Astrocyte of the cerebellum (primary cell): ENCODE measurements at regions not wholly inside any gene's neighbourhood (a gene's known extent, or its start where the extent isn't known, plus 50 kb on each side); places are given as distances from the start of the nearest gene placed in this dataset.
A peak's percentile ranks its signal among the peaks of the same experiment; 100 is the strongest.

Experiments used
- DNase-seq: peaks from one replicate; pipeline ENCODE4 v3.0.0-alpha.2; 2011; ENCODE audit warnings: low read depth
- H3K4me3 ChIP-seq: 2 replicates; pipeline ENCODE4 v1.5.1; 2011; ENCODE audit warnings: mild to moderate bottlenecking, low read depth, low read length, moderate library complexity
- in situ Hi-C: cut with HindIII; loops from 2 replicates; pipeline ENCODE4 v1.10.0; 2017; ENCODE audit warnings: low sequenced_read_pairs
- TF ChIP-seq, protein P1 (sequence below): IDR thresholded peaks from 2 replicates; pipeline ENCODE4 v1.5.1; 2012; ENCODE audit warnings: low read length, low read depth, moderate library complexity, mild to moderate bottlenecking; ENCODE audit errors: missing control alignments

DNA sequence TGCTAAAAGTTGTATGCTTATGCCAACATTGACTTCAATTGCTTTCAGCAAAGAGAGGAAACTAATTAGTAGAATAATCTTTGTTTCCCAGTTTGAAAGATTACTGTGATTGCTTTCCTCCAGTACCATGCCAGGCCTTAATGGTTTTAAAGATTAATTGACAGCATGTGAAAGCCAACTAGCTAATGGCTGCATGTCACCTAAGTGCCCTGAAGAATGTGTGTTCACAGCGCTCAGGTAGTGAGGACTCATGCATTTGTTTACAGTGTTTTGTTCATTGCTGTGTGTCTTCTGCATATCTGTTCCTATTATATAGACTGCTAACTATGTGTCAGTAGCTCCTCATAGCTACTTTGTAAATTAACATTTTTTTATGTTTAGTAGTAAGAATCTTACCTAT is 335.6 kb downstream of the LRRIQ3 start:
- in situ Hi-C loops = no loop called here

DNA sequence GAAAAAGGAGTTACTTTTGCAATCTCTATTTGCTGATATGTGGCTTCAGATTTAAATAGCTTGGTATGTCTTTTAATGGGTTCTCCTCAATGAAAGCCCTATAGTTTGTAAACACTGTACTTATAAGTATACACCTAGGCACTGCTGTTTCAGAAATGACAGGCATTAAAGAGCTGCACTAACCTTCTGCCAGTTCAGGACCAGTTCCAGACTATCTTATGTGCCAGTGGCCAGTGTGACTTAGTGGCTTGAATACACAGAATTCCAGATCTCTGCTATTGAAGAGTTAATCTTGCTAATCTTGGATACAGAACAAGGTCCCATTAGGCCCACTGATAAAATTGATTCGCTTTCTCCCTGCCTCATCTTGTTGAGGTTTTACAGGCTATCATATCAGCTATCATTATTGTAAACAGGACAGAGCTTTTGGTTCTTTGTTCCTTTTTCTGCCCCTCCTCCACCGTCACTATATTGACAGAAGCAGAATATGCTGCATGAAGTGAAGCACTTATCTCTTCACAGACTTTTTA is 337.5 kb downstream of the LRRIQ3 start:
- DNase-seq = no peak
- in situ Hi-C loops = no loop called here
- H3K4me3 ChIP-seq = no peak overlapping the region
- TF ChIP-seq, protein P1, sequence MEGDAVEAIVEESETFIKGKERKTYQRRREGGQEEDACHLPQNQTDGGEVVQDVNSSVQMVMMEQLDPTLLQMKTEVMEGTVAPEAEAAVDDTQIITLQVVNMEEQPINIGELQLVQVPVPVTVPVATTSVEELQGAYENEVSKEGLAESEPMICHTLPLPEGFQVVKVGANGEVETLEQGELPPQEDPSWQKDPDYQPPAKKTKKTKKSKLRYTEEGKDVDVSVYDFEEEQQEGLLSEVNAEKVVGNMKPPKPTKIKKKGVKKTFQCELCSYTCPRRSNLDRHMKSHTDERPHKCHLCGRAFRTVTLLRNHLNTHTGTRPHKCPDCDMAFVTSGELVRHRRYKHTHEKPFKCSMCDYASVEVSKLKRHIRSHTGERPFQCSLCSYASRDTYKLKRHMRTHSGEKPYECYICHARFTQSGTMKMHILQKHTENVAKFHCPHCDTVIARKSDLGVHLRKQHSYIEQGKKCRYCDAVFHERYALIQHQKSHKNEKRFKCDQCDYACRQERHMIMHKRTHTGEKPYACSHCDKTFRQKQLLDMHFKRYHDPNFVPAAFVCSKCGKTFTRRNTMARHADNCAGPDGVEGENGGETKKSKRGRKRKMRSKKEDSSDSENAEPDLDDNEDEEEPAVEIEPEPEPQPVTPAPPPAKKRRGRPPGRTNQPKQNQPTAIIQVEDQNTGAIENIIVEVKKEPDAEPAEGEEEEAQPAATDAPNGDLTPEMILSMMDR = no peak

More for the DNA sequence above, 335.6 kb downstream of the LRRIQ3 start:
- no peak for DNase-seq
- H3K4me3 ChIP-seq = no peak overlapping the region
- TF ChIP-seq, protein P1 = no peak

DNA sequence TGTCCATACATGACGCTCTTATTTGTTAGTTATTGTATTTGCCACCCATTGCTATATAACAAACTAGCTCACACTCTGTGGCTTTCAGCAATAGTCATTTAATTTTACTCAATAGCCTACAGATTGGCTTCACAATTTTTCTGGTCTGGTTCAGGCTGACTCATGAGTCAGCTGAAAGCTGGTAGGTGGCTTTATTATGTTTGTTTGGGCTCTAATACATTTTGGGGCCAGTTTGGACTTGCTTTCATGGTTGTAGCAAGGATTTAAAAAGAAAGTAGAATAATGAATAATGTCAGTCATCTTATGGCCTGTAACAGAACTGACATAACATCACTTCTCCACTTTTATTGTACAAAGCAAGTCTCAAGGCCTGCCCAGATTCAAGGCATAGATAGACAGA is 338.7 kb downstream of the LRRIQ3 start:
- no peak overlapping the region for H3K4me3 ChIP-seq
- in situ Hi-C loops = no loop called here
- TF ChIP-seq, protein P1 = no peak
- DNase-seq = no peak

DNA sequence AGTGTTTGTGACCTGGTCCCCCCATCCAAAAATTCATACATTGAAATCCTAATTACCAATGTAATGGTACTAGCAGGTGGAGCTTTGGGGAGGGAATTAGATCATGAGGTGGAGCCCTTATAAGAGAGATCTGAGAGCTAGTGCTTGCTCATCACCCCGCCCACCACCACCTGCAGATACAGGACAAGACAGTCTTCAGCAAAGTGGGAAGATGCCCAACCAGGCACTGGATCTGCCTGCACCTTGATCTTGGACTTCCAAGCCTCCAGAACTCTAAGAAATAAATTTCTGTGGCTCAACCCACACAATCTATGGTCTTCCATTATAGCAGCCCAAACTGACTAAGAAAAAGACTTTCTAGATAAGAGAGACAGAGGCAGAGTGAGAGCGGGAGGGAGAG is 343.4 kb downstream of the LRRIQ3 start:
- DNase-seq = no peak
- H3K4me3 ChIP-seq = no peak overlapping the region
- TF ChIP-seq, protein P1 = no peak
- in situ Hi-C loops = no loop called here

DNA sequence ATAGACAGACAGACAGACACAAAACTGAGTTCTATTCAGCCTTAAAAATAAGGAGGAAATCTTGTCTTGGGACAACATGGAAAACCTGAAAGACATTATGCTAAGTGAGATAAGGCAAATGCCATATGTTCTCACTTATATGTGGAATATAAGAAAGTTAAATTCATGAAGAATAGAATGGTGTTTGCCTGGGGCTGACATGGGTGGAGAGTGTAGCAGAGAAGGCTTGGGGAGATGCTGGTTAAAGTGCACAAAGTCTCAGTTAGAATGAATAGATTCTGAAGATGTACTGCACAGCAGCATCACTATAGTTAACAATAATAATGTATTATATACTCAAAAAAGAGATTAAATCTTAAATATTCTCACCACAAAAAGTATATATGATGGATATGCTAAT is 355.5 kb downstream of the LRRIQ3 start:
- DNase-seq = no peak
- in situ Hi-C loops = no loop called here
- H3K4me3 ChIP-seq = no peak overlapping the region
- TF ChIP-seq, protein P1 = no peak

DNA sequence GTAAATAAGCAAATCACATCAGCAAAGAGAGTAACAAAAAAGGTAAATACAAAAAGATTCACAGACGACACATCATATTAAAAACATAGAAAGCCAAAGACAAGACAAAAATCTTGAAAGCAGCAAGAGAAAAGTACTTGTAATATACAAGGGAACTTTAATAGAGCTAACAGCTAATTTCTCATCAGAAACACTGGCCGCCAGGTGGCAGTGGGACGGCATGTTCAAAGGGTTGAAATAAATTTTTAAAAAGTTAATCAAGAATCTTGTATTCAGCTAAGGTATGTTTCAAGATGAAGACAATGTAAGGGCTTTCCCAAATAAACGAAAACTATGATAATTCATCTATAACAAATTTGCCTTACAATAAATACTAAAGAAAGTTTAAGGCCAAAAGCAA is 358.1 kb downstream of the LRRIQ3 start:
- H3K4me3 ChIP-seq = no peak overlapping the region
- DNase-seq = no peak
- TF ChIP-seq, protein P1 = peak; percentile 6
- in situ Hi-C loops = no loop called here
